ENCODE measurements at regions not wholly inside any gene's neighbourhood (a gene's known extent, or its start where the extent isn't known, plus 50 kb on each side); places are given as distances from the start of the nearest gene placed in this dataset.
"Not testable (repeated sequence)": the region's sequence is repeated elsewhere in the genome, so short reads cannot be mapped to it uniquely, and the experiment has no call there.

DNA sequence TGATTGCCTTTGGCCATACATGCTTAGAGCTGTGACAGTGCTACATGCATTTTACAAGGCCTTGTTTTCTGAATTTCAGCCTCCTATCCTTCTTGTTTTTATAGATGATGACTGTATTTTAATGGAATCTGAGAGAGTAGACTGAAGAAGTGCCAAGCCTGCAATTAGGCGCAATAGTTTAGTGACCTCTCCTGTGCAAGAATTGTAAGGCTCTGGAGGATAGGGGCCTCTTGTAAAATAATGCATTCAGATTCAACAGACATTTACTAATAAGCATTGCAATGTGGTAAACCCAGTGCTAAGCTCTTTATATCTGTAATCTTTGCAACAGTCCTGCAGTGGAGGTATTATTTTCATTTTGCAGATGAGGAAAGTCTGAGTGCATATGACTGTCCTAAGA is 105.5 kb downstream of the TDRD15 start:
- TF ChIP-seq Cebpa-rat (IDR thresholded peaks at IDR 0.05), result no peak
- Histone ChIP-seq H3K4me2 (no peak overlapping the region), H3K4me1 (peaks cover 0 to 26% (median 10%) of the 10 kb centered on the region in 10 experiments; a peak in 14 of 20 replicates), H3K36me3 (no peaks in the 10 kb centered on the region), H3K9ac (no peak overlapping the region), H4K20me1 (no peaks in the 10 kb centered on the region), H3K27ac (no peak overlapping the region), H3K9me3 (replicated peaks in 1 of 11) (no peaks in the 10 kb centered on the region), H3K27me3 (no peaks in the 10 kb centered on the region), H3K4me3 (no peak overlapping the region)

DNA sequence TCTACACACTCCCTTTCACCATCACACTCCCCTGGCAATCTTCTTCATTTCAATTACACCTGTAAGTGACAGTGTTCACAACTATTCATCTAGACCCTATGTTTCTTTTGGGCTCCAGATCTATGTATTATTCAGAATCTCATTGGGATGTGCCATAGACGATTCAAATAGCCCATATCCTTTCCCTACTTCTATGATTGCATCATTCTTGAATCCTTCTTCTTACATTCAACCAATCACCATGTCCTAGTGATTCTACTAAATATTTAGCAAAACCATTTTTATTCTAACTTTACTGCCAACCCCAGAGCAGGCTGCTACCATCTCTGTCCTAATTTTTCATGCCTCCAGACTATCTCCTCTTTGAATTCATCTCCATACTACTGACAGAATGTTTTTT is 106.4 kb downstream of the TDRD15 start:
- TF ChIP-seq Cebpa-rat (IDR thresholded peaks at IDR 0.05), result no peak
- no peak overlapping the region for H3K9ac ChIP-seq
- no peak overlapping the region for H3K4me2 ChIP-seq
- H3K4me3 ChIP-seq, result no peak overlapping the region
- no peaks in the 10 kb centered on the region for H3K36me3 ChIP-seq
- no peaks in the 10 kb centered on the region for H3K27me3 ChIP-seq
- H3K27ac ChIP-seq, result no peak overlapping the region
- H3K4me1 ChIP-seq, result peaks cover 0 to 26% (median 10%) of the 10 kb centered on the region in 10 experiments; a peak in 14 of 20 replicates
- no peaks in the 10 kb centered on the region for H3K9me3 ChIP-seq (replicated peaks in 1 of 11)
- no peaks in the 10 kb centered on the region for H4K20me1 ChIP-seq

DNA sequence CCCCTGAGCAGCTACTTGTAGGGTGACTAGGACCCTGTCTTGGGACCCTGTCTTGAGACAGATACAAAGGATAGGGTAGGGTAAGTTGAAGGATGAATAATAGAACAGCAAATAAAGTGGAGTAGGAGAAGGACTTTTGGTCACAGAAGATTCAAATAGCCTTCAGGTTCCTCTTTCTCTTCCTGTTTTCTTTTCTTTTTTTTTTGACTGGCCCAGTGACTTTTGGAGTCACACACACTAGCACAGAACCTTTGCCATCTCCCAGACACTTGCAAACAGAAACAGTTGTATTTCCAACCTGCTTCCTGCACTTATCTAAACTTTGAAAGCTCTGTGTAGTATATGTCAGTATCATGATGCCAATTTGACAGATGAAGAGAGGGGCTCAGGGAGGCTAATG is 108.2 kb downstream of the TDRD15 start:
- TF ChIP-seq Cebpa-rat (IDR thresholded peaks at IDR 0.05), result no peak
- no peak overlapping the region for H3K9ac ChIP-seq
- H3K27ac ChIP-seq, result peak overlapping the region in 4 of 11 experiments; percentile 13 to 50 (median 36); a peak in 6 of 22 replicates
- H3K4me2 ChIP-seq, result peak overlapping the region in 10 of 11 experiments; percentile 13 to 85 (median 41); a peak in 17 of 22 replicates
- no peaks in the 10 kb centered on the region for H3K36me3 ChIP-seq
- no peaks in the 10 kb centered on the region for H4K20me1 ChIP-seq
- H3K4me1 ChIP-seq, result peaks cover 0 to 26% (median 10%) of the 10 kb centered on the region in 10 experiments; a peak in 14 of 20 replicates
- no peak overlapping the region for H3K4me3 ChIP-seq
- H3K9me3 ChIP-seq (replicated peaks in 1 of 11), result no peaks in the 10 kb centered on the region
- H3K27me3 ChIP-seq, result no peaks in the 10 kb centered on the region

DNA sequence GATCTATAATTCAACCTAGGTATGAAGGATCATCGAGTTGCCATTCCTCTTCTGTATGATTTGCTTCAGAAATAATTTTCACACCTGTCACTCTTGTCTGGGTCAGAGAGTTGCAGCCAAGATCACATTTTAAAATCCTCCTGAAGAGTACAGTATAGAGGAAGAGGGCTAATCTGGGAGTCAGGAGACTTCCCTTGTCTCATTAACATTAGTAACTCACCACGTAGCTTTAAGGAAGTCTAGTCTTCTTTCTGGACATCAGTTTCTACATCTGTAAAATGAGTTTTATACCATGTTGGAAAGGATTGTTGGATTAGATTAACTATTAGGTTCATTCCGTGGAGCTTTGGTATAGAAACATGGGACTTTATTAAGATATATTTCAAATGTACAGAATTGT is 109.4 kb downstream of the TDRD15 start:
- Histone ChIP-seq H3K27ac (no peak overlapping the region), H3K9me3 (replicated peaks in 1 of 11) (no peaks in the 10 kb centered on the region), H3K27me3 (no peaks in the 10 kb centered on the region), H3K4me2 (peak overlapping the region in 3 of 11 experiments; percentile 46 to 85 (median 65); a peak in 5 of 22 replicates), H3K36me3 (no peaks in the 10 kb centered on the region), H3K4me3 (no peak overlapping the region), H3K4me1 (peaks cover 0 to 26% (median 10%) of the 10 kb centered on the region in 10 experiments; a peak in 14 of 20 replicates), H4K20me1 (no peaks in the 10 kb centered on the region), H3K9ac (no peak overlapping the region)
- no peak for TF ChIP-seq Cebpa-rat (IDR thresholded peaks at IDR 0.05)

DNA sequence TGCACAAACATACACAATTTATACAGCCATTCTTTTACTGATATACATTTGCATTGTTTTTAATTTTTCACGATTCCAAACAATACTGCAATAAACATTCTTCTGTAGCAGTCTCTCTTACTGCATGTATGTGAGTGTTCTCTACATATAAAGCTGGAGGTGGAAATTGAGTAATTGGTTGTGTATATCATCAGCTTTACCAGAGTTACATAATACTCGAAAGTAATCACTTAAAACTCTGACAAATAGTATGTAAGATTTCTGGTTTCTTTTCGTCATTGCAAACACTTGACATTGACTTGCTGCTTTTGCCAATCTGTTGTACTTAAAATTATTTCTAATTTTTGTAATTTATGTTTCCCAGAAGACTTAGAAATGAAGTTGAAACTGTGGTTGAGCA is 110.2 kb downstream of the TDRD15 start:
- H3K4me1 ChIP-seq, result peaks cover 0 to 26% (median 10%) of the 10 kb centered on the region in 10 experiments; a peak in 14 of 20 replicates
- H3K36me3 ChIP-seq, result no peaks in the 10 kb centered on the region
- no peak overlapping the region for H3K4me2 ChIP-seq
- H3K4me3 ChIP-seq, result no peak overlapping the region
- no peak overlapping the region for H3K9ac ChIP-seq
- H4K20me1 ChIP-seq, result no peaks in the 10 kb centered on the region
- H3K27me3 ChIP-seq, result no peaks in the 10 kb centered on the region
- H3K9me3 ChIP-seq (replicated peaks in 1 of 11), result no peaks in the 10 kb centered on the region
- no peak overlapping the region for H3K27ac ChIP-seq
- TF ChIP-seq Cebpa-rat (IDR thresholded peaks at IDR 0.05), result no peak

DNA sequence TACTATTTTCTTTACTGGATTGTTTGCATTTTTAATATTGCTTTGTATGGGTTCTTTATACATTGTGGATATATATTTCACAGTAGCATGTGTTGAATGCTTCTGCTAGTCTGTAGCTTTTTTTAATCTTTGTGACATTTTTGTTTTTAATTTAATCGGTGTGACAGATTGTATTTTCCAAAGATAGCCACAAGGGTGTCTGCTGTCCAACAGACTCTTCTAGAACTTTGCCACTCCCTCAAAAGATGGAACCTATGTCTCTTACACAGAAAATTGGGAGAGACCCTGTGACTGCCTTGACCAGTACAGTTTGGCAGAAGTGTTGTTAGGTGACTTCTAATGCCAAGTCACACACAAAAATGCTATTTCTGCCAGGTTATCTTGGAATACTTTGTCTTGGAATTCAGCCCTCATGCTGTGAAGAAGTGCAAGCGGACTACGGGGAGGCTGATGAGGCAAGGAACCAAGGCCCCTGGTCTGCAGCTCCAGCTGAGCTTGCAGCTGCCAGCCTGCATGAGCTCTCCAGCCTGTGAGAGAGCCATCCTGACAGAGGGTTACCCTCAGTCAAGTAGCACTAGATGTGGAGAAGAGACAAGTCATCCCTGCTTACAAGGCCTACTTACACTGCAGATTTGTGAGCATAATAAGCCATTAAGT is 110.8 kb downstream of the TDRD15 start:
- no peak overlapping the region for H3K4me2 ChIP-seq
- no peak for TF ChIP-seq Cebpa-rat (IDR thresholded peaks at IDR 0.05)
- H4K20me1 ChIP-seq, result no peaks in the 10 kb centered on the region

DNA sequence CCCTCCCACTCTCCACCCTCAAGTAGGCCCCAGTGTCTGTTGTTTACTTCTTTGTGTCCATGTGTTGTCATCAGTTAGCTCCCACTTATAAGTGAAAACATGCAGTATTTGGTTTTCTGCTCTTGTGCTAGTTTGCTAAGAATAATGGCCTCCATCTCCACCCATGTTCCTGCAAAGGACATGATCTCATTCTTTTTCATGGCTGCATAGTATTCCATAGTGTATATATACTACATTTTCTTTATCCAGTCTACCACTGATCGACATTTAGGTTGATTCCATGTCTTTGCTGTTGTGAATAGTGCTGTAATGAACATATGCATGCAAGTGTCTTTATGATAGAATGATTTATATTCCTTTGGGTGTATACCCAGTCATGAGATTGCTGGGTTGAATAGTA is 116.0 kb downstream of the TDRD15 start:
- H3K27me3 ChIP-seq, H3K4me3 ChIP-seq: not testable (repeated sequence)

More for the DNA sequence above, 110.8 kb downstream of the TDRD15 start:
- Histone ChIP-seq H3K4me3 (no peak overlapping the region), H3K36me3 (no peaks in the 10 kb centered on the region), H3K9ac (no peak overlapping the region), H3K9me3 (replicated peaks in 1 of 11) (0 out of 22 replicates have a peak, but pooled peaks cover 0 to under 1% (median 0%) of the 10 kb centered on the region in 11 experiments), H3K27ac (no peak overlapping the region), H3K27me3 (no peaks in the 10 kb centered on the region), H3K4me1 (peaks cover 0 to 26% (median 10%) of the 10 kb centered on the region in 10 experiments; a peak in 14 of 20 replicates)

DNA sequence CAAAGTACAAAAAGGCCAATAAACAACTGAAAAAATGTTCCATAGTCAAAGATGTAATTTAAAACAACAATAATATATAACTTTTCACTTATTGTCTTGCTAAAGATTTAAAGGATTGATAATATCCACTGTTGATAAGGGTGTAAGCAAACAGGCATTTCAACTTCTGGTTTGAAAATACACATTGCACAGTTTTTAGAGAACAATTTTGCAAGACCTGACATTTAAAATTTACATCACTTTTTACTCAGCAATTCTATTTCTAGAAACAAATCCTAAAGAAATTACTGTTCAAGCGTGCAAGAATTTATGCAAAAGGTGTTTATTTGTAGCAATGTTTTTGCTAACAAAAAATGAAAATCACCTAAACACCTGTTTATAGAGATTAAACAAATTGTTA is 120.4 kb downstream of the TDRD15 start:
- H3K27ac ChIP-seq, result no peak overlapping the region
- H3K9ac ChIP-seq, result no peak overlapping the region
- H3K4me1 ChIP-seq, result peaks cover 0 to 9% (median 0%) of the 10 kb centered on the region in 10 experiments; a peak in 4 of 20 replicates
- H3K27me3 ChIP-seq, result no peaks in the 10 kb centered on the region
- H3K4me3 ChIP-seq, result no peak overlapping the region
- peaks cover 0 to 6% (median 0%) of the 10 kb centered on the region in 11 experiments; a peak in 5 of 22 replicates for H3K9me3 ChIP-seq (replicated peaks in 1 of 11)
- H4K20me1 ChIP-seq, result no peaks in the 10 kb centered on the region
- H3K36me3 ChIP-seq, result no peaks in the 10 kb centered on the region
- no peak overlapping the region for H3K4me2 ChIP-seq
- TF ChIP-seq Cebpa-rat (IDR thresholded peaks at IDR 0.05), result no peak

More for the DNA sequence above, 116.0 kb downstream of the TDRD15 start:
- not testable (repeated sequence) for H3K4me2 ChIP-seq; H3K27ac ChIP-seq; H4K20me1 ChIP-seq; H3K9me3 ChIP-seq (replicated peaks in 1 of 11); H3K4me1 ChIP-seq; H3K9ac ChIP-seq; H3K36me3 ChIP-seq

DNA sequence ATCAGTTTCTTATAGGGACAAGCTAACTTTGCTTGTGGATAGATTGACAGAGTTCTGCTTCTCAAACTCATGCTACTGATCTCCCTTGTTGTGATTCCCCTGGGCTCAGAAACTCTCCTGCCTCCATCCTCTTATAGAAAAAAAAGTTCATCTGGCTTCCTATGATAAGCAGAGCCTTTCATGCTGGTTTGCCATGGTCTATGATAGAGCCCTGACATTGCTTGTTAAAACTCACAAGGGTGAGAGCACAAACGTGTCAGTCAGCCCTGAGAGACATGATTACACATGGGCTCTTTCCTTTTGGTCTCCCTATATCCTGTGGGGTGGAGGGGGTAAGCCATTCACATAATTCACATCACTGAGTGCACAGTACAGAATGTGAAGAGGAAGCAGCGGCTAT is 121.8 kb downstream of the TDRD15 start:
- H3K9me3 ChIP-seq (replicated peaks in 1 of 11), result peaks cover 0 to 6% (median 0%) of the 10 kb centered on the region in 11 experiments; a peak in 4 of 22 replicates
- no peaks in the 10 kb centered on the region for H3K27me3 ChIP-seq
- TF ChIP-seq Cebpa-rat (IDR thresholded peaks at IDR 0.05), result no peak
- H4K20me1 ChIP-seq, result no peaks in the 10 kb centered on the region
- no peak overlapping the region for H3K9ac ChIP-seq
- H3K27ac ChIP-seq, result no peak overlapping the region
- peaks cover 0 to 9% (median 0%) of the 10 kb centered on the region in 10 experiments; a peak in 4 of 20 replicates for H3K4me1 ChIP-seq
- no peak overlapping the region for H3K4me2 ChIP-seq
- no peak overlapping the region for H3K4me3 ChIP-seq
- H3K36me3 ChIP-seq, result no peaks in the 10 kb centered on the region

DNA sequence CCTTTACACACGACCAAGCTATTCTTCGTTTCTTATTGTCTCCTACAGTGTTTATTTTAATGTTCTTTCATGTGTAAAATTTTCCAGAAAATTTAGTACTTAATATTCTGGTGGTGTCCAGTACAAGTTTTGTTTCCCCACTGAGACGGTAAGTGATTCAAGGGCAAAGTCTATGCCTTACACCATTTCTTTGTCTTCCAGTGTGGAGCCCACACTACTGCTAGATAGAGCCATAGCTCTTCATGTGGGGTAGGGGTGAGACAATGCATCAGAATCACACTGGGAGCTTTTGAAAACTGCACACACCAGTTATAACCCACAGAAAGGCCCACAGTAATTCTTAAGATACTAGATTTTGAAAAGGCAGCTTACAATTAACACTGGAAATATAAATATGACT is 125.6 kb downstream of the TDRD15 start:
- no peaks in the 10 kb centered on the region for H3K9me3 ChIP-seq (replicated peaks in 1 of 11)
- H3K4me2 ChIP-seq, result no peak overlapping the region
- no peak overlapping the region for H3K9ac ChIP-seq
- no peaks in the 10 kb centered on the region for H4K20me1 ChIP-seq
- H3K4me1 ChIP-seq, result peaks cover 0 to 13% (median 5%) of the 10 kb centered on the region in 10 experiments; a peak in 8 of 20 replicates
- no peaks in the 10 kb centered on the region for H3K36me3 ChIP-seq
- H3K4me3 ChIP-seq, result no peak overlapping the region
- no peaks in the 10 kb centered on the region for H3K27me3 ChIP-seq
- no peak for TF ChIP-seq Cebpa-rat (IDR thresholded peaks at IDR 0.05)
- H3K27ac ChIP-seq, result no peak overlapping the region
